Lower leg skin (tissue), 4 donors: ENCODE measurements at regions not wholly inside any gene's neighbourhood (a gene's known extent, or its start where the extent isn't known, plus 50 kb on each side); places are given as distances from the start of the nearest gene placed in this dataset.
"Not testable (repeated sequence)": the region's sequence is repeated elsewhere in the genome, so short reads cannot be mapped to it uniquely, and the experiment has no call there.

ENCODE experiments used
- DNase-seq, 2 donors: peaks; one replicate each; pipeline ENCODE4 v3.0.0-alpha.2; 2019; ENCODE audit warnings: low spot score in 2 of 2
- H3K4me3 ChIP-seq: fragments of 200-600 bp; sonication (generic); 2 replicates; pipeline ENCODE4 v1.5.1; 2017; ENCODE audit warnings: mild to moderate bottlenecking, low read depth; ENCODE audit not compliant: poor library complexity, severe bottlenecking
- CTCF ChIP-seq, 3 donors: fragments of 450-650 bp; IDR thresholded peaks; one replicate each; pipeline ENCODE4 v1.5.1; 2016; ENCODE audit warnings: antibody characterized with exemption in 3 of 3, mild to moderate bottlenecking in 3 of 3, moderate library complexity in 2 of 3
- POLR2A ChIP-seq, 2 donors: fragments of 450-650 bp; IDR thresholded peaks; one replicate each; pipeline ENCODE4 v1.6.1; 2016 to 2017; ENCODE audit warnings: antibody characterized with exemption in 2 of 2, mild to moderate bottlenecking in 1 of 2, moderate library complexity in 1 of 2
- WGBS, 2 donors: methylation state at CpG; one replicate each; pipeline ENCODE4 v1.1.5; 2018; 5-methylcytosine and 5-hydroxymethylcytosine counted together
- intact Hi-C: fragments of 100-400 bp; cut with DNase I; formaldehyde crosslinking; loops from one replicate; pipeline ENCODE4 v1.15.0; 2023; ENCODE audit warnings: low total_unique reads

GRCh38 chr20:55649254-55649653, 356.1 kb downstream of the CBLN4 start:
- intact Hi-C loops = loop anchor here (10.0 kb wide), 1 partner anchor 56 kb away; no protein-coding TSS in a partner anchor
- no peak overlapping the region for H3K4me3 ChIP-seq

GRCh38 chr20:55646851-55647250, 358.5 kb downstream of the CBLN4 start:
- intact Hi-C loops = loop anchor here (10.0 kb wide), 1 partner anchor 58 kb away; no protein-coding TSS in a partner anchor
- DNase-seq = no peak
- no peak overlapping the region for H3K4me3 ChIP-seq
- WGBS, 2 donors = 81 to 83% methylated on average over 4 of the region's 4 CpGs
- TF ChIP-seq CTCF (IDR thresholded peaks at IDR 0.05) (no peak), POLR2A (IDR thresholded peaks at IDR 0.05) (no peak)

More at GRCh38 chr20:55649254-55649653, 356.1 kb downstream of the CBLN4 start:
- TF ChIP-seq POLR2A (IDR thresholded peaks at IDR 0.05) = no peak
- no peak for TF ChIP-seq CTCF (IDR thresholded peaks at IDR 0.05)
- 69 to 71% methylated on average over 6 of the region's 6 CpGs for WGBS, 2 donors
- DNase-seq = no peak

GRCh38 chr20:55641497-55641896, 363.8 kb downstream of the CBLN4 start:
- no peak overlapping the region for H3K4me3 ChIP-seq
- 33 to 36% methylated on average over 1 of the region's 1 CpG for WGBS, 2 donors
- intact Hi-C loops = loop anchor here (10.0 kb wide), 1 partner anchor 63 kb away; no protein-coding TSS in a partner anchor
- DNase-seq = no peak
- TF ChIP-seq POLR2A (IDR thresholded peaks at IDR 0.05) (no peak), CTCF (IDR thresholded peaks at IDR 0.05) (no peak)

GRCh38 chr20:55635870-55636269, 369.4 kb downstream of the CBLN4 start:
- WGBS, 2 donors = 52 to 67% methylated on average over 2 of the region's 2 CpGs
- intact Hi-C loops = no loop called here
- DNase-seq = no peak
- TF ChIP-seq POLR2A (IDR thresholded peaks at IDR 0.05) (no peak), CTCF (IDR thresholded peaks at IDR 0.05) (no peak)
- H3K4me3 ChIP-seq = no peak overlapping the region

GRCh38 chr20:55632592-55632991, 372.7 kb downstream of the CBLN4 start:
- intact Hi-C loops = no loop called here
- TF ChIP-seq POLR2A (IDR thresholded peaks at IDR 0.05) = no peak
- TF ChIP-seq CTCF (IDR thresholded peaks at IDR 0.05) = no peak
- WGBS, 2 donors = 94 to 97% methylated on average over 5 to 6 of the region's 6 CpGs
- no peak overlapping the region for H3K4me3 ChIP-seq
- DNase-seq = no peak

GRCh38 chr20:55629143-55629542, 376.2 kb downstream of the CBLN4 start:
- DNase-seq, H3K4me3 ChIP-seq, intact Hi-C loops: not testable (repeated sequence)
- WGBS, 2 donors = 84 to 92% methylated on average over 4 of the region's 4 CpGs
